Skin epidermis (tissue), 12 donors: ENCODE measurements at regions not wholly inside any gene's neighbourhood (a gene's known extent, or its start where the extent isn't known, plus 50 kb on each side); places are given as distances from the start of the nearest gene placed in this dataset.
A peak's percentile ranks its signal among the peaks of the same experiment; 100 is the strongest.
"Not testable (repeated sequence)": the region's sequence is repeated elsewhere in the genome, so short reads cannot be mapped to it uniquely, and the experiment has no call there.

Experiments used
- H3K27ac ChIP-seq, 21 experiments: fragments of 200-600 bp; sonication (generic) in 11 of 21; one replicate each; pipeline ENCODE4 v1.5.0; 2020; ENCODE audit warnings: mild to moderate bottlenecking in 3 of 21, inconsistent platforms in 2 of 21, moderate library complexity in 2 of 21
- H3K4me3 ChIP-seq, 7 experiments: fragments of 200-600 bp; sonication (generic) in 2 of 7; one replicate each; pipeline ENCODE4 v1.5.0; 2020; ENCODE audit warnings: inconsistent platforms in 2 of 7, mild to moderate bottlenecking in 2 of 7, moderate library complexity in 1 of 7

GRCh38 chr7:63856466-63856865 lies 142.2 kb upstream of the ZNF722 start:
- H3K27ac ChIP-seq, H3K4me3 ChIP-seq: not testable (repeated sequence)

DNA sequence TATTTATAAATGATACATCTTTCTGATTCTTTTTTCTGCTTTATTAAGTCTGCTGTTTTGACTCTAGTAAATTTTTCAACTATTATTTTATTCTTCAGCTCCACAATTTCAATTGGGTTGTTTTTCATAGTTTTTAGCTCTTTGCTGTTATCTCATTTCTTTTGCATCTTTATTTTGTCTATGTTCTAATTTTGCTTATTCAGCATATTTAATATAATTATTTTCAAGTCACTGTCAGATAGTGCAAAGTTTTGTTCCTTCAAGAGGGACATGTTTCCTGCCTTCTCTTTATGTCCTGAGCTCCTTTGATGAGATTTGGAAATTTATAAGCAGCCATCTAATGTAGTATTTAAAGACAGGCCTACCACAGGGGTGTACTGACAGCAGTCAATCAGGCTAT lies 131.5 kb upstream of the ZNF722 start:
- no peak overlapping the region for H3K4me3 ChIP-seq
- no peak overlapping the region for H3K27ac ChIP-seq

- H3K4me3 ChIP-seq, H3K27ac ChIP-seq: not testable (repeated sequence)
These were observed 124.4 kb upstream of the ZNF722 start for GRCh38 chr7:63874242-63874641.

GRCh38 chr7:63876707-63877322 lies 121.8 kb upstream of the ZNF722 start:
- no peak overlapping the region for H3K4me3 ChIP-seq

DNA sequence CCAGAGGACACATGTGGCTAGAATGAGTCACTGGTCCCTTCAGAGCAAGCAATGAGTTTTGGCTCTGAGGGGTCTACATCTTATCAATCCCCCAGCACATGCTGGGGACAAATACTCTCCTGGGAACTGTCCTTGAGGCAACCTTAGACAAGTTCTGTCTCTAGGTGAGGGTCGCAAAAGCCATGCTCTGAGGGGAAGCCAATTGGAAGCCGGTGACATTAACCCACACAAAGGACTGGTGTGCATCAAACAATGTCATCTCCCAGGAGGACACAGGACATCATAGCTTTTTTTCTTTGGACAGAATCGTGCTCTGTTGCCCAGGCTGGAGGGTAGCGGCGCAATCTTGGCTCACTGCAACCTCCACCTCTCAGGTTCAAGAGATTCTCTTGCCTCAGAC lies 111.6 kb upstream of the ZNF722 start:
- H3K27ac ChIP-seq = no peak overlapping the region
- no peak overlapping the region for H3K4me3 ChIP-seq

More at GRCh38 chr7:63876707-63877322, 121.8 kb upstream of the ZNF722 start:
- no peak overlapping the region for H3K27ac ChIP-seq

- Histone ChIP-seq H3K4me3 (peak overlapping the region; percentile 28 to 64 (median 44)), H3K27ac (peak overlapping the region in 4 of 21 experiments; percentile 36 to 45 (median 44))
These were observed 98.8 kb upstream of the ZNF722 start for GRCh38 chr7:63899691-63900393.

- Histone ChIP-seq H3K4me3 (peak overlapping the region; percentile 28 to 64 (median 44)), H3K27ac (peak overlapping the region in 7 of 21 experiments; percentile 21 to 49 (median 45))
These were observed 98.0 kb upstream of the ZNF722 start for GRCh38 chr7:63900394-63901203.

GRCh38 chr7:63901204-63901506 lies 97.5 kb upstream of the ZNF722 start:
- H3K4me3 ChIP-seq = peak overlapping the region; percentile 28 to 64 (median 44)
- H3K27ac ChIP-seq = peak overlapping the region in 4 of 21 experiments; percentile 21 to 49 (median 46)

GRCh38 chr7:63918986-63919385 lies 79.7 kb upstream of the ZNF722 start:
- Histone ChIP-seq H3K4me3 (no peak overlapping the region), H3K27ac (no peak overlapping the region)

- H3K27ac ChIP-seq = peak overlapping the region in 15 of 21 experiments; percentile 6 to 96 (median 79)
- H3K4me3 ChIP-seq = peak overlapping the region; percentile 35 to 72 (median 49)
These were observed 73.4 kb upstream of the ZNF722 start for GRCh38 chr7:63925262-63925625.

DNA sequence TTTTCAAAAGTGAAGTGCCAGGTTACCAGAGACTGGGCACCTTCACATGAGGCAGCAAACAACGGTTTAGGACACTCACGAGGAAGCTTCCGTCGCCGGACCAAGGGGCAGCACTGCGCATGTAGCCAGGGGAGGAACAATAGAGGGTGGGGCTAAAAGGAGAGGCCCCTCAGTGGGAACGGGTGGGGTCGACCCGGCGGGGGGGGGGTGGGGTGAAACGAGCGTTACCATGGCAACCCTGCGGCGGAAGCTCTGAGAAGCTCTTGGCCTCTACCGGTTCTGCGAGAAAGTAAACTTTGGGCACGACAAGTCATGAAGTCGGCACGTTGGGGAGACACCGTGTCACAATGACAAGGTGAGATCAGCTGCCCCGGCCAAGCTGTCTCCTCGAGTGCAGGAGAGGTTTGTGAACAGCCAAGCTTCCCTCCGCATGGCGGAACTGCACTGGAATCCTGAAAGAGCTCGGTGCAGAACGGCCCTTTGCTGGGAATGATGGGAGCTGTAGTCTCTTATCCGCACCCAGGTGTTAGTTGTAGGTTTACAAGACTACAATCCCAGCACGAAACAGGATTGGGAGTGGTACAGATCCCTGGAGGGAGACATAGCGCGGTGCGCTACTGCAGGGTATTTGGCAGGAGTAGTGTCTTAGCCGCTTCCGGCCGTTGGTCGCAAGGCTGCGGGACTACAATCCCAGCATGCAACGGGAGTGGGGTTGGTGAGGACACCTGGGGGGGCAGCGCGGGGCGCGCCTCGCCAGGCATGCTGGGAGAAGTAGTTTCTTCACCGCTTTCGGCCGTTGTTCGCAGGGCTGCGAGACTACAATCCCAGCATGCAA lies 72.8 kb upstream of the ZNF722 start:
- peak overlapping the region in 20 of 21 experiments; percentile 42 to 96 (median 78) for H3K27ac ChIP-seq
- peak overlapping the region; percentile 35 to 72 (median 49) for H3K4me3 ChIP-seq

DNA sequence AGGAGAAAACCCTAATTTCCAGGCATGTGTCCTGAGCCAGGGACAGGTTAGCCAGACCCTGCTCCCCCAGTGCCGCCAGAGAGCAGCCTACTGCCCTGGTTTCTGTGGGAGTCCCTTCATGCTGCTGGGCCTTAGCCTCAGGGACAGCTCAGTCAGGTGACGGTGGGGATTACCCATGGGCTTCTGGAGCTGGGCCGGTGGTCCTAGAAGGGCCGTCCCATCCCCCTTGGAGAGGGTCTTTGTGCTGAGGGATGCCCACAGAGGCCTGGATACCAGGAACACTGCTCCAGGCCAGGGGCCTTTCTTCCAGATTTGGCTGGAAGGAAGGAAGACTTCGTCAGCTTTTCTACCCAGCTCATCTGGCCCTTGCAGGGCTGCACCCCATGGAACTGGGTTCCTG lies 71.4 kb upstream of the ZNF722 start:
- H3K27ac ChIP-seq = peak overlapping the region in 6 of 21 experiments; percentile 73 to 96 (median 86)
- H3K4me3 ChIP-seq = peak overlapping the region in 3 of 7 experiments; percentile 51 to 72 (median 58)

GRCh38 chr7:63931057-63931600 lies 67.5 kb upstream of the ZNF722 start:
- H3K27ac ChIP-seq = no peak overlapping the region
- H3K4me3 ChIP-seq = no peak overlapping the region

DNA sequence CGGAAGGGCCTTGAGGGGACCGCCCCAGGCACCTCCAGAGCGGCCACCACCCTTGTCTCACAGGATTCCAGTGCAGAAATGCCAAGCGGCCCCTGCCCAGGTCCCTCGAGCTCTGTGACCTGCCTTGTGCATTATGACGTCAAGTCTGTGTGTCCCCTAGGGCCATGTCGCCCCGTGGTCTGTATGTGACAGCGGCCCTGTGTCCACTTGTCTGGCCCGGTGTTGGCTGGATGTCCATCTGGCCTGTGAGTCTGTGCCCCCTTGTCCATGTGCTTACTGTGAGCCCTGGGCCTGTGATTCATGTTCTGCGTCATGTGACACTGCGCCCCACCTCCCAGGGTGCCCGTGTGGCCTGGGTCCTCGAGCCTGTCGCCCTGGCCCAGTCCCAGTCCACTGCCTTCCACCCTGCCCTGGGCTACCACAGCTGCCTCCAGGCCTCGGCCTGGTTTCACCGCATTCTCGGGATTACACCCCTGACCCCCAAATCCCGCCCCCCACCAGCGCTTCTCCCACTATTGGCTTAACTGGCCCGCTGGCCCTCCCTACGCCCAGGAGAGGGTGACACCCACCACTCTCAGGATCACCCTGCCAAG lies 66.6 kb upstream of the ZNF722 start:
- Histone ChIP-seq H3K4me3 (no peak overlapping the region), H3K27ac (no peak overlapping the region)
